AG04449 (cell line): ENCODE measurements at regions not wholly inside any gene's neighbourhood (a gene's known extent, or its start where the extent isn't known, plus 50 kb on each side); places are given as distances from the start of the nearest gene placed in this dataset.

Experiments
- CTCF ChIA-PET: fragments of 350-600 bp; formaldehyde crosslinking; extraction: SDS; loops from one replicate; lab custom pipeline; 2021; ENCODE audit warnings: antibody characterized with exemption; lab: Yijun Ruan, JAX
- POLR2A ChIA-PET: fragments of 400-600, 350-600 bp; formaldehyde crosslinking; extraction: SDS; loops from one replicate; lab custom pipeline; 2020; ENCODE audit warnings: antibody characterized with exemption, inconsistent platforms; lab: Yijun Ruan, JAX
- DNase-seq: peaks from one replicate; pipeline ENCODE4 v3.0.0-alpha.2; 2010; ENCODE audit warnings: low read depth, low spot score
- H3K4me3 ChIP-seq: 2 replicates; pipeline ENCODE4 v1.5.1; 2011; ENCODE audit warnings: low read depth, mild to moderate bottlenecking, control low read depth, low read length
- TF ChIP-seq, protein P1 (sequence below): IDR thresholded peaks from one replicate; pipeline ENCODE4 v1.5.1; 2011; ENCODE audit warnings: mild to moderate bottlenecking, moderate library complexity, low read length, control low read depth, inconsistent platforms; ENCODE audit not compliant: insufficient read depth; ENCODE audit errors: missing control alignments

DNA sequence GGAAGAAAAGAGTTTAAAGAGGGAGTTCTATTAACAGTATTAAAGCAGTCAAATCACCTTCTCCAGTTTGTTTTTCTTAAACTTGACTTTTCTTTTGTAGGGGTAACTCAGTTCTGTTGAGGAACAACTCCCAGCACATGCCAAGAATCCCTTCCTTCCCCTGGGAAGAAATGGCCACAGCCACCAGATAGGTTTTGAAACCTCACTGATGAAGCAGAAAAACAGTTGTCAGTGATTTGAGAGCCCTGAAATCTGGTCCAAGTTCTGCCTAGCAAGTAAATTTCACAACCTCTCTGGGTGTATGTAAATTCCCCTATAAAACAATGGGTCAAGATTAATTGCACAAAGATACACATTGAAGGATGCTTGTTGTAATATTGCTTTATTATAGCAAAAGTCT lies 167.1 kb downstream of the DHX15 start:
- DNase-seq: no peak
- ChIA-PET POLR2A (no interaction called here), CTCF (interaction anchor here (2.5 to 3.3 kb wide), 2 partner anchors 484 to 561 kb away, joined by 10 to 24 read pairs; no protein-coding TSS in a partner anchor)
- TF ChIP-seq, protein P1, sequence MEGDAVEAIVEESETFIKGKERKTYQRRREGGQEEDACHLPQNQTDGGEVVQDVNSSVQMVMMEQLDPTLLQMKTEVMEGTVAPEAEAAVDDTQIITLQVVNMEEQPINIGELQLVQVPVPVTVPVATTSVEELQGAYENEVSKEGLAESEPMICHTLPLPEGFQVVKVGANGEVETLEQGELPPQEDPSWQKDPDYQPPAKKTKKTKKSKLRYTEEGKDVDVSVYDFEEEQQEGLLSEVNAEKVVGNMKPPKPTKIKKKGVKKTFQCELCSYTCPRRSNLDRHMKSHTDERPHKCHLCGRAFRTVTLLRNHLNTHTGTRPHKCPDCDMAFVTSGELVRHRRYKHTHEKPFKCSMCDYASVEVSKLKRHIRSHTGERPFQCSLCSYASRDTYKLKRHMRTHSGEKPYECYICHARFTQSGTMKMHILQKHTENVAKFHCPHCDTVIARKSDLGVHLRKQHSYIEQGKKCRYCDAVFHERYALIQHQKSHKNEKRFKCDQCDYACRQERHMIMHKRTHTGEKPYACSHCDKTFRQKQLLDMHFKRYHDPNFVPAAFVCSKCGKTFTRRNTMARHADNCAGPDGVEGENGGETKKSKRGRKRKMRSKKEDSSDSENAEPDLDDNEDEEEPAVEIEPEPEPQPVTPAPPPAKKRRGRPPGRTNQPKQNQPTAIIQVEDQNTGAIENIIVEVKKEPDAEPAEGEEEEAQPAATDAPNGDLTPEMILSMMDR: no peak
- no peak overlapping the region for H3K4me3 ChIP-seq

DNA sequence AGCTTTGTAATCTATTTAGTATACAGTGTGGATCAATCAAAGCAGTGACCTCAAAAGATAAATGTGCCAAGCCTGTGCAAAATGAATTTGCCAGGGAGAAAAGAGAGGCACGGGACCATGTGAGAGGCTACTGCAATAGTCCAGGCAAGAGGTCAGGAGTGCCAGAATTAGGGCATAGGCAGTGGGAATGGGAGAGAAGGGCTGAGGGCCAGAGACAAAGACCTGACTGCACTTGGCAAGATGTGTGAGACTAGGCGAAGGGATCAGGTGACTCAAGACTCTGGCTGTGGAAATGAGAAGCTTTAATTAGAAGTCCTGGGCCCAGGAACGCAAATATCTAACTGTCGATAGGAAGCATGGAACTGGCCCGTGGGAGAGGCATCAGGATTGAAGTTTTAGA lies 168.1 kb downstream of the DHX15 start:
- no peak overlapping the region for H3K4me3 ChIP-seq
- no peak for DNase-seq
- ChIA-PET CTCF (no interaction called here), POLR2A (no interaction called here)
- TF ChIP-seq, protein P1: no peak

DNA sequence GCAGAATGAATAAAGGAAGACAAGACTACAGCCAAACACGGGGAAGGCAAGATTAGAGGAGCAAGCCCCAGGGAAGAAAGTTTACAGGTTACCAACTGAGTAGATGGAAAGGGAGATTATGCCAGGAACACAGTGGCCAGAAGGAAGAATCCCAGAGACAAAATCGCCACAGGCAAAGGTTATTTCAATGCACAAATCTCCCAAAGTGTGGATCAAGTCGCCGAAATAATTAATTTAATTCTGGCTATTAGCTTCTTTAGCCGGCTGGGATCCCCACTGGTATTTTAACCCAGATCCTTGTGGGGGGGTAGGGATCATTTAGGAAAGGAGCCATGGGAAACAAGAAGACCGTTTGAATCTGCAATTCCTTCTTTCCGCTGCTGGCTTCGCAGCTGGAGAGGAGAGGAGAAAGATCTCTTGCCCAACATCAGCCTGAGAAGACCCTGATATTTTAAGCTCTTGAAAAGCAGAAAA lies 171.0 kb downstream of the DHX15 start:
- no peak overlapping the region for H3K4me3 ChIP-seq
- DNase-seq: no peak
- TF ChIP-seq, protein P1: no peak
- ChIA-PET POLR2A (no interaction called here), CTCF (interaction anchor here (1.0 kb wide), 1 partner anchor 9 kb away, joined by 3 read pairs; no protein-coding TSS in a partner anchor)

DNA sequence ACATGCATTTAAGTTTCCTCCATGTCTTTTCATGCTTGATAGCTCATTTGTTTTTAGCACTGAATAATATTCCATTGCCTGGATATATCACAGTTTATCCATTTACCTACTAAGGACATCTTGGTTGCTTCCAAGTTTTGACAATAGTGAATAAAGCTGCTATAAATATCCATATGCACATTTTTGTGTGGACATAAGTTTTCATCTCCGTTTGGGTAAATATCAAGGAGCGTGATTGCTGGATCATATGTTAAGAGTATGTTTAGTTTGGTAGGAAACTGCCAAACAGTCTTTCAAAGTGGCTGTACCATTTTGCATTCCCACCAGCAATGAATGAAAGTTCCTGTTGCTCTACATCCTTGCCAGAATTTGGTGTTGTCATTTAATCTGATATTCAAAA lies 172.5 kb downstream of the DHX15 start:
- ChIA-PET POLR2A (no interaction called here), CTCF (no interaction called here)
- DNase-seq: no peak
- no peak overlapping the region for H3K4me3 ChIP-seq
- TF ChIP-seq, protein P1: no peak

DNA sequence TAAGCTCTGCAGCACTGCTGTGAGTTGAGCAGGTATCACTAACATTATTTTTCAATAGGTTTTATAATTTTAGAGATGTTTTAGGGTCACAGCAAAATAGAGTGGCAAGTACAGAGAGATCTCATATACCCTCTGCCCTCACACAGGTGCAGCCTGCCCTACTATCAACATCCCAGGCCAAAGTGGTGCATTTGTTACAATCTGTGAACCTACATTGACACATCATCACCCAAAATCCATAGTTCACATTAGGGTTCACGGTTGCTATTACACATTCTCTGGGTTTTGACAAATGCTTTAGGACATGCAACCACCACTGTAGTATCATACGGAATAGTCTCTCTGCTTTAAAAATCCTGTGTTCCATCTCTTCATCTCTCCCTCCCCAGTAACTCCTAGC lies 173.1 kb downstream of the DHX15 start:
- no peak for DNase-seq
- TF ChIP-seq, protein P1: no peak
- POLR2A ChIA-PET: no interaction called here
- no peak overlapping the region for H3K4me3 ChIP-seq
- CTCF ChIA-PET: no interaction called here

DNA sequence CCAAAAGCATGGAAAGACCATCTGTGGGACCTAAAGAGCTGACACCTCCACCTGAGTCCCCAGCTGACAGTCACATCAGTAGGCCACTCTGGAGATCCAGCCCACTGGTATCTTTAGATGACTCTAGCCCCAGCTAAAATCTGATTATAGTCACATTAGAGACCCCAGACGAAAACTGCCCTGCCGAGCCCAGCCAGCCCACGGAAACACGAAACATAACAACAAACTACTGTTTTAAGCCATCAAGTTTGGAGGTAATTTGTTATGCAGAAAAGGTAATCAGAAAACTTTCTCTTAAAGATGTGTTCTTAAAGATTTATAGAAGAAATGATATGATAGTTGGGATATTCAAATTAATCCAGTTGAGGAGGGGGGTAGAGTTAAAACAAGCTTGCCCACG lies 175.7 kb downstream of the DHX15 start:
- CTCF ChIA-PET: interaction anchor here (1.5 kb wide), 1 partner anchor 13 kb away, joined by 6 read pairs; no protein-coding TSS in a partner anchor
- no peak overlapping the region for H3K4me3 ChIP-seq
- TF ChIP-seq, protein P1: no peak
- POLR2A ChIA-PET: no interaction called here
- no peak for DNase-seq
